HepG2 (cell line): ENCODE measurements at regions not wholly inside any gene's neighbourhood (a gene's known extent, or its start where the extent isn't known, plus 50 kb on each side); places are given as distances from the start of the nearest gene placed in this dataset.

Experiments
- ATAC-seq: fragments of 200-7000 bp; cut with Tn5 transposase; 3 replicates; pipeline ENCODE4 v1.9.1; 2020; ENCODE audit warnings: mild to moderate bottlenecking, moderate library complexity
- BruUV-seq: library from RNA; stranded (reverse); fragments of 400-500 nt; replicated peaks from 2 replicates; lab custom pipeline; 2021; lab: Mats Ljungman, UMichigan
- CTCF ChIA-PET: fragments of 300-600 bp; formaldehyde crosslinking; extraction: SDS; loops from one replicate; lab custom pipeline; 2021; ENCODE audit warnings: low total read pairs, inconsistent platforms, low intra/inter-chr PET ratio; lab: Yijun Ruan, JAX
- POLR2A ChIA-PET: fragments of 350-600 bp; sonication (Branson Sonifier 250); formaldehyde crosslinking; loops from one replicate; lab custom pipeline; 2020; ENCODE audit warnings: antibody characterized with exemption, inconsistent platforms; lab: Yijun Ruan, JAX
- DNase-seq: peaks from one replicate; pipeline ENCODE4 v3.0.0-alpha.2; 2015; ENCODE audit warnings: low spot score
- FAIRE-seq: peaks from 3 replicates; lab custom pipeline; 2011; peaks lifted over from hg19 to GRCh38; lab: Jason Lieb, UNC
- H2AFZ ChIP-seq: one replicate; pipeline ENCODE4 v1.6.1; 2011; ENCODE audit warnings: low read length, inconsistent platforms
- H3K27ac ChIP-seq: fragments of 300-600 bp; 3 replicates; pipeline ENCODE4 v1.8.0; 2011; ENCODE audit warnings: mixed run types, mild to moderate bottlenecking, mixed read lengths, low read length, inconsistent platforms; ENCODE audit not compliant: insufficient read depth; ENCODE audit errors: extremely low read length
- H3K27me3 ChIP-seq, 2 experiments: fragments of 200-600 bp in 1 of 2; 2 replicates in 1 of 2; 3 replicates in 1 of 2; pipeline versions ENCODE4 v1.6.0 to v1.8.0; 2011; ENCODE audit warnings: low read length in 2 of 2, mild to moderate bottlenecking in 2 of 2, moderate library complexity in 2 of 2, inconsistent platforms in 1 of 2; ENCODE audit not compliant: insufficient read depth in 2 of 2, control insufficient read depth in 1 of 2
- H3K36me3 ChIP-seq, 2 experiments: fragments of 200-600 bp in 1 of 2; replicated peaks in 1 of 2; 2 replicates in 1 of 2; 3 replicates in 1 of 2; pipeline versions ENCODE4 v1.5.1 to v1.8.0; 2011; ENCODE audit warnings: low read length in 2 of 2, inconsistent platforms in 1 of 2; ENCODE audit not compliant: insufficient read depth in 2 of 2, control insufficient read depth in 1 of 2
- H3K4me1 ChIP-seq: 2 replicates; pipeline ENCODE4 v1.5.1; 2012; ENCODE audit warnings: low read length, inconsistent platforms; ENCODE audit not compliant: insufficient read depth
- H3K4me2 ChIP-seq: 2 replicates; pipeline ENCODE4 v1.6.0; 2011; ENCODE audit warnings: low read depth, low read length, inconsistent platforms
- H3K4me3 ChIP-seq, 3 experiments: fragments of 200-600 bp in 1 of 3; sonication (generic), shearing (Covaris generic) in 1 of 3; replicated peaks in 1 of 3; 2 replicates each; pipeline ENCODE4 v1.5.1; 2011 to 2016; ENCODE audit warnings: low read length in 3 of 3, inconsistent platforms in 2 of 3, low read depth in 2 of 3, mild to moderate bottlenecking in 2 of 3, control low read depth in 1 of 3, mixed read lengths in 1 of 3; ENCODE audit not compliant: insufficient read depth in 1 of 3
- H3K79me2 ChIP-seq: one replicate; pipeline ENCODE4 v1.6.1; 2011; ENCODE audit warnings: low read length, inconsistent platforms; ENCODE audit not compliant: insufficient read depth
- H3K9ac ChIP-seq: 2 replicates; pipeline ENCODE4 v1.6.0; 2011; ENCODE audit warnings: mild to moderate bottlenecking, low read depth, low read length, inconsistent platforms; ENCODE audit not compliant: insufficient read depth
- H3K9me3 ChIP-seq: 2 replicates; pipeline ENCODE4 v1.5.1; 2012; ENCODE audit warnings: mild to moderate bottlenecking, low read length
- H4K20me1 ChIP-seq: 2 replicates; pipeline ENCODE4 v1.6.0; 2011; ENCODE audit warnings: inconsistent platforms, mild to moderate bottlenecking, low read length, moderate library complexity; ENCODE audit not compliant: insufficient read depth
- AKAP8 ChIP-seq: sonication (generic); formaldehyde crosslinking; IDR thresholded peaks from 2 replicates; pipeline ENCODE4 v1.5.1; 2020; ENCODE audit warnings: mild to moderate bottlenecking, missing genetic modification reagents
- CTCF ChIP-seq: sonication (generic); formaldehyde crosslinking; IDR thresholded peaks from 2 replicates; pipeline ENCODE4 v1.5.0; 2020; ENCODE audit warnings: mild to moderate bottlenecking, missing genetic modification reagents, moderate library complexity
- ELF4 ChIP-seq: sonication (generic); formaldehyde crosslinking; IDR thresholded peaks from 2 replicates; pipeline ENCODE4 v1.5.0; 2020; ENCODE audit warnings: missing genetic modification reagents, mild to moderate bottlenecking, moderate library complexity, borderline replicate concordance
- HDAC2 ChIP-seq: sonication (generic); formaldehyde crosslinking; IDR thresholded peaks from 2 replicates; pipeline ENCODE4 v1.4.0; 2020; ENCODE audit warnings: missing genetic modification reagents
- ISL2 ChIP-seq: sonication (generic); formaldehyde crosslinking; IDR thresholded peaks from 2 replicates; pipeline ENCODE4 v1.5.0; 2020; ENCODE audit warnings: missing genetic modification reagents
- MIER2 ChIP-seq: IDR thresholded peaks from 2 replicates; pipeline ENCODE4 v1.6.1; 2016; ENCODE audit warnings: missing biosample characterization, missing genetic modification reagents
- PBX2 ChIP-seq: IDR thresholded peaks from 2 replicates; pipeline ENCODE4 v1.6.1; 2016; ENCODE audit warnings: control low read depth
- PHF21A ChIP-seq: sonication (generic); formaldehyde crosslinking; IDR thresholded peaks from 2 replicates; pipeline ENCODE4 v1.5.0; 2020; ENCODE audit warnings: mild to moderate bottlenecking, missing genetic modification reagents
- REPIN1 ChIP-seq: sonication (generic); formaldehyde crosslinking; IDR thresholded peaks from 2 replicates; pipeline ENCODE4 v1.8.0; 2022; ENCODE audit warnings: missing genetic modification reagents, low read depth, mild to moderate bottlenecking, borderline replicate concordance
- SMC3 ChIP-seq: IDR thresholded peaks from 2 replicates; pipeline ENCODE4 v1.6.1; 2011; ENCODE audit warnings: low read length, improper control_type of control experiment
- STAG1 ChIP-seq: sonication (generic); formaldehyde crosslinking; IDR thresholded peaks from 2 replicates; pipeline ENCODE4 v1.4.0; 2020; ENCODE audit warnings: missing genetic modification reagents
- TEAD2 ChIP-seq: sonication (generic); formaldehyde crosslinking; IDR thresholded peaks from 2 replicates; pipeline ENCODE4 v1.9.0; 2021; ENCODE audit warnings: missing genetic modification reagents
- ZBTB2 ChIP-seq: sonication (generic); formaldehyde crosslinking; IDR thresholded peaks from 2 replicates; pipeline ENCODE4 v1.8.0; 2022; ENCODE audit warnings: low read depth, missing genetic modification reagents
- ZFP91 ChIP-seq: sonication (generic); formaldehyde crosslinking; IDR thresholded peaks from 2 replicates; pipeline ENCODE4 v1.9.0; 2022; ENCODE audit warnings: missing genetic modification reagents, mild to moderate bottlenecking, borderline replicate concordance
- ZFX ChIP-seq: sonication (generic); formaldehyde crosslinking; IDR thresholded peaks from 2 replicates; pipeline ENCODE4 v1.4.0; 2020; ENCODE audit warnings: mild to moderate bottlenecking, low read depth, missing genetic modification reagents, moderate library complexity
- ZNF275 ChIP-seq: sonication (generic); formaldehyde crosslinking; IDR thresholded peaks from 2 replicates; pipeline ENCODE4 v1.8.0; 2022; ENCODE audit warnings: missing genetic modification reagents, mild to moderate bottlenecking, inconsistent platforms, borderline replicate concordance
- ZNF331 ChIP-seq: sonication (generic); formaldehyde crosslinking; IDR thresholded peaks from 2 replicates; pipeline ENCODE4 v1.4.0; 2020; ENCODE audit warnings: missing genetic modification reagents
- ZNF335 ChIP-seq: sonication (generic); formaldehyde crosslinking; IDR thresholded peaks from 2 replicates; pipeline ENCODE4 v1.4.0; 2020; ENCODE audit warnings: missing genetic modification reagents
- WGBS: methylation state at CpG from one replicate; pipeline ENCODE4 v1.1.6; 2017; ENCODE audit warnings: low lambda C conversion rate; 5-methylcytosine and 5-hydroxymethylcytosine counted together
- in situ Hi-C: cut with HindIII; loops from 2 replicates; pipeline ENCODE4 v1.10.0; 2017; ENCODE audit warnings: low pct_unique_long_range_greater_than_20kb; ENCODE audit not compliant: extremely low pct_ligation_motif_present
- intact Hi-C: fragments of 100-400 bp; cut with micrococcal nuclease; formaldehyde crosslinking; loops from one replicate; pipeline ENCODE4 v1.10.0; 2022; ENCODE audit not compliant: unreplicated experiment

- intact Hi-C loops, result no loop called here
- no TSS peak for BruUV-seq
- H3K79me2 ChIP-seq, result no peaks in the 10 kb centered on the region
- no peak overlapping the region for H3K9ac ChIP-seq
- no peak overlapping the region for H2AFZ ChIP-seq
- WGBS, result 0% methylated on average over 5 of the region's 5 CpGs
- H3K4me3 ChIP-seq, result no peak overlapping the region
- no peaks in the 10 kb centered on the region for H3K36me3 ChIP-seq
- TF ChIP-seq AKAP8, result no peak
- no peak for TF ChIP-seq REPIN1 (CRISPR knock-in tag)
- TF ChIP-seq ELF4 (CRISPR knock-in tag), result no peak
- no peak for TF ChIP-seq PBX2 (CRISPR knock-in tag)
- TF ChIP-seq SMC3, result peak; percentile 33; the same call in 1 of the 2 replicates
- peak; percentile 58 for TF ChIP-seq STAG1 (CRISPR knock-in tag)
- TF ChIP-seq ZFX (CRISPR knock-in tag), result 0 out of 2 replicates have a peak, but pooled peaks have one; percentile 18
- no peak for TF ChIP-seq ZNF335 (CRISPR knock-in tag)
- TF ChIP-seq MIER2 (CRISPR knock-in tag), result 0 out of 2 replicates have a peak, but pooled peaks have one; percentile 45
- no peak for TF ChIP-seq HDAC2 (CRISPR knock-in tag)
- peak; percentile 30; the same call in 1 of the 2 replicates for TF ChIP-seq ZNF331 (CRISPR knock-in tag)
- TF ChIP-seq ZNF275, result no peak
- TF ChIP-seq PHF21A (CRISPR knock-in tag), result no peak
- TF ChIP-seq ZFP91 (CRISPR knock-in tag), result no peak
- TF ChIP-seq ISL2 (CRISPR knock-in tag), result no peak
- TF ChIP-seq CTCF (CRISPR knock-in tag), result peak; percentile 56
- TF ChIP-seq ZBTB2, result no peak
- no peak for TF ChIP-seq TEAD2 (CRISPR knock-in tag)
- peak; percentile 23 for DNase-seq
- in situ Hi-C loops, result no loop called here
- H4K20me1 ChIP-seq, result no peaks in the 10 kb centered on the region
- no peak overlapping the region for H3K27ac ChIP-seq
- no peaks in the 10 kb centered on the region for H3K9me3 ChIP-seq
- peaks cover 3 to 8% of the 10 kb centered on the region in 2 experiments; a peak in 3 of 5 replicates for H3K27me3 ChIP-seq
- no peak for FAIRE-seq
- ATAC-seq, result peak; percentile 72
- ChIA-PET CTCF (no interaction called here), POLR2A (no interaction called here)
- H3K4me2 ChIP-seq, result no peak overlapping the region
- H3K4me1 ChIP-seq, result no peaks in the 10 kb centered on the region
Observed at GRCh38 chr15:69979262-69979661, 118.5 kb downstream of the TLE3 start.
